Neural progenitor cell (in vitro differentiated cells): ENCODE measurements at regions not wholly inside any gene's neighbourhood (a gene's known extent, or its start where the extent isn't known, plus 50 kb on each side); places are given as distances from the start of the nearest gene placed in this dataset.
A peak's percentile ranks its signal among the peaks of the same experiment; 100 is the strongest.

Experiments used
- CTCF ChIP-seq: fragments of 200-600 bp; sonication (generic); IDR thresholded peaks from 2 replicates; pipeline ENCODE4 v1.5.1; 2017; ENCODE audit warnings: antibody characterized with exemption, mild to moderate bottlenecking
- EZH2 ChIP-seq: fragments of 200-600 bp; sonication (generic); IDR thresholded peaks from 2 replicates; pipeline ENCODE4 v1.6.1; 2017; ENCODE audit warnings: antibody characterized with exemption, mild to moderate bottlenecking, moderate library complexity
- EZH2phosphoT487 ChIP-seq: fragments of 200-600 bp; sonication (generic); IDR thresholded peaks from 2 replicates; pipeline ENCODE4 v1.6.1; 2017; ENCODE audit warnings: antibody characterized with exemption

GRCh38 chr5:60395712-60396329, 304.1 kb downstream of the DEPDC1B start:
- TF ChIP-seq CTCF (peak; percentile 25), EZH2phosphoT487 (no peak), EZH2 (no peak)
